Gastrocnemius medialis (tissue), 4 donors: ENCODE measurements at regions not wholly inside any gene's neighbourhood (a gene's known extent, or its start where the extent isn't known, plus 50 kb on each side); places are given as distances from the start of the nearest gene placed in this dataset.

ENCODE experiments used
- ATAC-seq, 2 donors: fragments of 150-250 bp; one replicate each; pipeline ENCODE4 v1.9.1; 2016
- DNase-seq, 2 donors: peaks; one replicate each; pipeline ENCODE4 v3.0.0-alpha.2; 2019
- H3K27ac ChIP-seq, 4 donors: fragments of 200-600 bp; sonication (generic); 1 replicate in 1 of 4; 2 replicates in 3 of 4; pipeline ENCODE4 v1.5.1; 2016 to 2018; ENCODE audit warnings: mild to moderate bottlenecking in 2 of 4, moderate library complexity in 1 of 4
- H3K27me3 ChIP-seq, 3 donors: fragments of 200-600 bp; sonication (generic) in 2 of 3; 1 replicate in 1 of 3; 2 replicates in 2 of 3; pipeline versions ENCODE4 v1.5.1 to v1.6.0; 2016 to 2019; ENCODE audit warnings: mild to moderate bottlenecking in 1 of 3, moderate library complexity in 1 of 3
- H3K36me3 ChIP-seq, 2 donors: fragments of 200-600 bp; sonication (generic) in 1 of 2; one replicate each; pipeline ENCODE4 v1.5.1; 2017 to 2018
- H3K4me1 ChIP-seq, 2 donors: fragments of 200-600 bp; sonication (generic) in 1 of 2; one replicate each; pipeline ENCODE4 v1.5.1; 2016 to 2017; ENCODE audit warnings: mild to moderate bottlenecking in 2 of 2
- H3K4me3 ChIP-seq, 4 donors: fragments of 200-600 bp; sonication (generic) in 3 of 4; 1 replicate in 1 of 4; 2 replicates in 3 of 4; pipeline ENCODE4 v1.5.1; 2016 to 2019; ENCODE audit warnings: mild to moderate bottlenecking in 2 of 4
- H3K9me3 ChIP-seq, 3 donors: fragments of 200-600 bp; sonication (generic) in 2 of 3; 1 replicate in 1 of 3; 2 replicates in 2 of 3; pipeline ENCODE4 v1.5.1; 2016 to 2019
- POLR2A ChIP-seq, 2 donors: fragments of 450-650 bp; IDR thresholded peaks; one replicate each; pipeline ENCODE4 v1.6.1; 2017; ENCODE audit warnings: antibody characterized with exemption in 2 of 2, mild to moderate bottlenecking in 2 of 2, moderate library complexity in 2 of 2
- in situ Hi-C, 4 donors: fragments of 200-750 bp; cut with MboI; loops; one replicate each; pipeline versions ENCODE4 v1.15.0 to v1.8.0; 2017; ENCODE audit warnings: low sequenced_read_pairs in 4 of 4
- intact Hi-C: fragments of 100-400 bp; cut with DNase I; formaldehyde crosslinking; loops from one replicate; pipeline ENCODE4 v1.15.1; 2023; ENCODE audit warnings: low total_unique reads
- TF ChIP-seq, protein P1 (sequence below), 5 experiments: fragments of 450-650 bp in 3 of 5; fragments of 200-600 bp in 2 of 5; sonication (generic) in 2 of 5; IDR thresholded peaks in 4 of 5; conservative IDR thresholded peaks in 1 of 5; 1 replicate in 4 of 5; 2 replicates in 1 of 5; pipeline ENCODE4 v1.5.1; 2016 to 2019; ENCODE audit warnings: antibody characterized with exemption in 5 of 5, mild to moderate bottlenecking in 3 of 5, moderate library complexity in 3 of 5

DNA sequence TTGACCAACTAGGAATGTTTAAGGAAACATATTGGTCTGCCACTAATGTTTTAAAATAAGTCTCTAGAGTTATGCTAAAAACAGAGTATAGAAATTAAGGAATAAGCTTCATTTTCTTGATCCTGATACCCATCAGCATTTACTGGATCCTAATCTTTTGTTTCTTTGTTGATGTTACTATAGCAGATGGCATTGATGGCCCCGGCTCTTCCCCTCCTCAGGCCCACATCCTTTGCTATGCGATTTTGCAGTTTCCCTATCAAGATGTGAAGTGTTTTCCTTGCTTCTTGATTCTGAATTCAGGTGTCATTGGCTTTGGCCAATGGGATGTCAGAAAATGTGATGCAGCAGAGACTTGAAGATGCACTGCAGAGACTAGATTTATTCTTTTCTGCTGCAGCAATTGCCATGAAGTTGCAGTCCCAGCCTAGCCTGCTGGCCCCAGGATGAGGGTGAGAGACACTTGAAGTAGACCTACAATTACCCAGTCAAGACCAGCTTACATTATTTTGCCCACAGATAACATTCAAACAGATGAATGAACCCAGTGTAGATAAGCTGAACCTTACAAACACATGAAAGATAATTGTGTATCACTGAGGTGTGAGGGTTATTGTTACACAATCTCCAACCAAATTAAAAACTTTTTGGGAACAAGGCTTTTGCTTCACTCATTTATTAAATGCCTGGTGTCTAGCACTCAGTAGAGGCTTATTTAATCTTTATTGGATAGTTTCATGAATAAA lies 115.2 kb upstream of the ITGA4 start:
- in situ Hi-C loops = no loop called here
- no peak overlapping the region for H3K27ac ChIP-seq
- no peaks in the 10 kb centered on the region for H3K9me3 ChIP-seq
- intact Hi-C loops = no loop called here
- TF ChIP-seq POLR2A (IDR thresholded peaks at IDR 0.05) = no peak
- TF ChIP-seq, protein P1, sequence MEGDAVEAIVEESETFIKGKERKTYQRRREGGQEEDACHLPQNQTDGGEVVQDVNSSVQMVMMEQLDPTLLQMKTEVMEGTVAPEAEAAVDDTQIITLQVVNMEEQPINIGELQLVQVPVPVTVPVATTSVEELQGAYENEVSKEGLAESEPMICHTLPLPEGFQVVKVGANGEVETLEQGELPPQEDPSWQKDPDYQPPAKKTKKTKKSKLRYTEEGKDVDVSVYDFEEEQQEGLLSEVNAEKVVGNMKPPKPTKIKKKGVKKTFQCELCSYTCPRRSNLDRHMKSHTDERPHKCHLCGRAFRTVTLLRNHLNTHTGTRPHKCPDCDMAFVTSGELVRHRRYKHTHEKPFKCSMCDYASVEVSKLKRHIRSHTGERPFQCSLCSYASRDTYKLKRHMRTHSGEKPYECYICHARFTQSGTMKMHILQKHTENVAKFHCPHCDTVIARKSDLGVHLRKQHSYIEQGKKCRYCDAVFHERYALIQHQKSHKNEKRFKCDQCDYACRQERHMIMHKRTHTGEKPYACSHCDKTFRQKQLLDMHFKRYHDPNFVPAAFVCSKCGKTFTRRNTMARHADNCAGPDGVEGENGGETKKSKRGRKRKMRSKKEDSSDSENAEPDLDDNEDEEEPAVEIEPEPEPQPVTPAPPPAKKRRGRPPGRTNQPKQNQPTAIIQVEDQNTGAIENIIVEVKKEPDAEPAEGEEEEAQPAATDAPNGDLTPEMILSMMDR (IDR thresholded peaks at IDR 0.05 in 4 of 5, conservative IDR thresholded peaks at IDR 0.05 in 1 of 5) = no peak
- H3K27me3 ChIP-seq = no peaks in the 10 kb centered on the region
- no peaks in the 10 kb centered on the region for H3K4me1 ChIP-seq
- no peak overlapping the region for H3K4me3 ChIP-seq
- DNase-seq (no peak), ATAC-seq (no peak)
- no peaks in the 10 kb centered on the region for H3K36me3 ChIP-seq

DNA sequence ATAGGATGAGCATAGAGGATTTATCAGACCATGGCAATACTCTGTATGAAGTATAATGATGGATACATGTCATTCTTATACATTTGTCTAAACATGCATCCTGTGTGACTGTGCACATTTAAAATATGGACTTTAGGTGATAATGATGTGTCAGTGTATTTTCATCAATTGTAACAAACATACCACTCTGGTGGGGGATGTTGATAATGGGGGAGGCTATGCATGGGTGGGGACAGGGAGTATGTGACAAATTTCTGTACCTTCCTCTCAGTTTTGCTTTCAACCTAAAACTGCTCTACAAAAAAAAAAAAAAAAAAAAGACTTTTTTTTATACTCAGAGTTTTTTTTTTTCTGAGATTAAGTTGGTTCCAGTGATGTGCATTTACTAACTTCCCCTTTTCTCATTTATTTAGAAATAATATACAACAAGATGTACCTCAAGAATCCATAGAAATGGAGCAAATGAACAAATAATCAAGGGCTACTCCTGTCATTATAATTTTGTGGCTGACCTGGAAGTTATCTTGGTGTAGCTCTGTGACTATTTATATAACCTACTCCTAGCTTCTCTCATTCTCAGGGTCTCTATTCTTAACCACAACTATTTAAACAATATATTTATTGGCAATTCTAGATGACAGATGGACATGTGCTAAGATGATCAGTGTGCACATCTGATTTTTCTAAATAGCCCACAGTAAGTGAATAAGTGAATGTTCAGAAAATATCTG lies 108.9 kb upstream of the ITGA4 start:
- ATAC-seq (no peak), DNase-seq (no peak)
- Histone ChIP-seq H3K4me1 (no peaks in the 10 kb centered on the region), H3K4me3 (no peak overlapping the region), H3K27me3 (no peaks in the 10 kb centered on the region), H3K9me3 (no peaks in the 10 kb centered on the region), H3K27ac (no peak overlapping the region), H3K36me3 (no peaks in the 10 kb centered on the region)
- in situ Hi-C loops = no loop called here
- intact Hi-C loops = no loop called here
- TF ChIP-seq POLR2A (IDR thresholded peaks at IDR 0.05) = no peak
- TF ChIP-seq, protein P1 (IDR thresholded peaks at IDR 0.05 in 4 of 5, conservative IDR thresholded peaks at IDR 0.05 in 1 of 5) = no peak

DNA sequence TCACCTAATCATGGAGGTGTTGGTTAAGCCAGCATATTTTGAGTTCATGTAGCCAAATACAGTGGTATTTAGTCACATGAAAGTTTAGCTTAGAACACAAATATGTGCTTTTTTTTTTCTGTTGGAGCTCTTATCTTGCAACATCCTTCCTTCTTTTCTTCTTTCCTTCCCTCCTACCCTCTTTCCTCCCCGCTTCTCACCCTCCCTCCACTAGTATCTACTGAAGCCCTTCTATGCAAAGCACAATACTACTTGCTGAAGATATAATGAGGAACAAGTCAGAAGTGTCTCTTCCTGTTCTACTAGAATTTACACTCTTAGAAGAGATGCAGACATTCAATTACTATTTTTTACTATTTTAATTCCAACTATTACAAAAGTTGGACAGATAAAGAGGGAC lies 105.0 kb upstream of the ITGA4 start:
- Histone ChIP-seq H3K4me3 (no peak overlapping the region), H3K9me3 (no peaks in the 10 kb centered on the region), H3K27ac (no peak overlapping the region), H3K27me3 (no peaks in the 10 kb centered on the region), H3K4me1 (no peaks in the 10 kb centered on the region), H3K36me3 (no peaks in the 10 kb centered on the region)
- in situ Hi-C loops = no loop called here
- TF ChIP-seq, protein P1 (IDR thresholded peaks at IDR 0.05 in 4 of 5, conservative IDR thresholded peaks at IDR 0.05 in 1 of 5) = no peak
- no peak for TF ChIP-seq POLR2A (IDR thresholded peaks at IDR 0.05)
- intact Hi-C loops = no loop called here
- no peak for DNase-seq
- no peak for ATAC-seq

DNA sequence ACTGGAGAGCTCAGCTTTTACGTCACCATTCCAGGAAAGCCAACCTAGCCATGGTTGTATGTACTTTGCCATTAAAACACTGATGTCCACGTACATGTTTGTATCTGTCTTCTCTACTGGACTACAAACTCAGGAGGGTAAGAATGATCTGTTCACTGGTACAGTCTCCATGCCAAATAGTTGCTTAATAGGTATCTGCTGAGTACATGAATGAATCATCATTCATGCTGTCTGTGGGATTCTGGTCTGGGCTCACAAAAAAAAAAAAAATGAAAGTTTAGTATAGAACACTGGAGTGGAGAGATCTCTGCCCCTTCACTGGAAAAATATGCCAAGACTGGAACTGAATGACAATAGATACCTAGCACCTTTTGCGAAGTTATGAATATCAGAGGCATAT lies 102.6 kb upstream of the ITGA4 start:
- H3K9me3 ChIP-seq = no peaks in the 10 kb centered on the region
- no peaks in the 10 kb centered on the region for H3K36me3 ChIP-seq
- no peaks in the 10 kb centered on the region for H3K4me1 ChIP-seq
- intact Hi-C loops (no loop called here), in situ Hi-C loops (no loop called here)
- H3K27me3 ChIP-seq = no peaks in the 10 kb centered on the region
- H3K27ac ChIP-seq = no peak overlapping the region
- ATAC-seq (no peak), DNase-seq (no peak)
- H3K4me3 ChIP-seq = no peak overlapping the region
- no peak for TF ChIP-seq POLR2A (IDR thresholded peaks at IDR 0.05)
- TF ChIP-seq, protein P1 (IDR thresholded peaks at IDR 0.05 in 4 of 5, conservative IDR thresholded peaks at IDR 0.05 in 1 of 5) = no peak
